GM12878 (cell line): ENCODE measurements at regions not wholly inside any gene's neighbourhood (a gene's known extent, or its start where the extent isn't known, plus 50 kb on each side); places are given as distances from the start of the nearest gene placed in this dataset.

Experiments
- ATAC-seq: fragments of 200-7000 bp; cut with Tn5 transposase; 3 replicates; pipeline ENCODE4 v1.9.1; 2020; ENCODE audit warnings: mild to moderate bottlenecking, moderate library complexity
- BruUV-seq: library from RNA; stranded (reverse); fragments of 400-500 nt; replicated peaks from 2 replicates; lab custom pipeline; 2021; lab: Mats Ljungman, UMichigan
- CTCF ChIA-PET: fragments of 300-600 bp; sonication (Branson Sonifier 250); formaldehyde crosslinking; extraction: SDS; loops from one replicate; lab custom pipeline; 2021; ENCODE audit warnings: inconsistent platforms; lab: Yijun Ruan, JAX
- POLR2A ChIA-PET: fragments of 350-600 bp; formaldehyde crosslinking; extraction: SDS; loops from one replicate; lab custom pipeline; 2021; ENCODE audit warnings: inconsistent platforms; lab: Charles Lee
- RAD21 ChIA-PET: fragments of 300-600 bp; sonication (Branson Sonifier 250); formaldehyde crosslinking; loops from one replicate; lab custom pipeline; 2023; ENCODE audit warnings: antibody characterized with exemption; ENCODE audit not compliant: unreplicated experiment; lab: Charles Lee
- SMC1A ChIA-PET: fragments of 300-600 bp; sonication (Branson Sonifier 250); formaldehyde crosslinking; loops from one replicate; lab custom pipeline; 2023; ENCODE audit not compliant: unreplicated experiment, uncharacterized antibody; lab: Charles Lee
- DNase-seq: peaks from one replicate; pipeline ENCODE4 v3.0.0-alpha.2; 2011; ENCODE audit warnings: low read depth, low spot score
- FAIRE-seq: peaks from 3 replicates; lab custom pipeline; 2011; peaks lifted over from hg19 to GRCh38; lab: Jason Lieb, UNC
- H2AFZ ChIP-seq: 2 replicates; pipeline ENCODE4 v1.6.0; 2011; ENCODE audit warnings: low read depth, low read length, control low read depth; ENCODE audit not compliant: control insufficient read depth
- H3K27ac ChIP-seq: 2 replicates; pipeline ENCODE4 v1.5.1; 2011; ENCODE audit warnings: control low read depth; ENCODE audit not compliant: control insufficient read depth, insufficient read depth
- H3K27me3 ChIP-seq, 2 experiments: replicated peaks in 1 of 2; 2 replicates each; pipeline versions ENCODE4 v1.6.0 to v1.6.1; 2011; ENCODE audit warnings: low read length in 1 of 2; ENCODE audit not compliant: control insufficient read depth in 2 of 2, insufficient read depth in 2 of 2
- H3K36me3 ChIP-seq, 2 experiments: 2 replicates each; pipeline ENCODE4 v1.5.1; 2011; ENCODE audit warnings: low read length in 1 of 2; ENCODE audit not compliant: control insufficient read depth in 2 of 2, insufficient read depth in 2 of 2
- H3K4me1 ChIP-seq: 2 replicates; pipeline ENCODE4 v1.6.1; 2011; ENCODE audit warnings: mild to moderate bottlenecking, low read length, moderate library complexity, mixed read lengths; ENCODE audit not compliant: control insufficient read depth, insufficient read depth
- H3K4me2 ChIP-seq: 2 replicates; pipeline ENCODE4 v1.6.0; 2011; ENCODE audit warnings: control low read depth; ENCODE audit not compliant: control insufficient read depth, insufficient read depth
- H3K4me3 ChIP-seq: fragments of 200-600 bp; sonication (generic); 2 replicates; pipeline ENCODE4 v1.5.1; 2016
- H3K79me2 ChIP-seq: 2 replicates; pipeline ENCODE4 v1.6.0; 2011; ENCODE audit warnings: low read length; ENCODE audit not compliant: control insufficient read depth, insufficient read depth
- H3K9ac ChIP-seq: 2 replicates; pipeline ENCODE4 v1.8.0; 2011; ENCODE audit warnings: low read length, control low read depth, mixed read lengths; ENCODE audit not compliant: control insufficient read depth, insufficient read depth
- H3K9me3 ChIP-seq: replicated peaks from 3 replicates; pipeline ENCODE4 v1.5.1; 2011; ENCODE audit warnings: mild to moderate bottlenecking, low read length; ENCODE audit not compliant: control insufficient read depth, insufficient read depth
- H4K20me1 ChIP-seq: 2 replicates; pipeline ENCODE4 v1.6.0; 2011; ENCODE audit not compliant: control insufficient read depth, insufficient read depth
- BCL11A ChIP-seq: IDR thresholded peaks from 2 replicates; pipeline ENCODE4 v1.6.1; 2011; ENCODE audit warnings: low read depth, low read length
- CUX1 ChIP-seq: IDR thresholded peaks from 2 replicates; pipeline ENCODE4 v1.6.1; 2012; ENCODE audit warnings: improper control_type of control experiment, low read depth, low read length; ENCODE audit not compliant: insufficient replicate concordance
- E4F1 ChIP-seq: fragments of 450-650 bp; IDR thresholded peaks from 2 replicates; pipeline ENCODE4 v1.6.1; 2018; ENCODE audit warnings: borderline replicate concordance, mild to moderate bottlenecking; ENCODE audit not compliant: partially characterized antibody
- EGR1 ChIP-seq, 2 experiments: IDR thresholded peaks; 1 replicate in 1 of 2; 2 replicates in 1 of 2; pipeline ENCODE4 v1.6.1; 2011 to 2012; ENCODE audit warnings: low read depth in 2 of 2, low read length in 2 of 2, borderline replicate concordance in 1 of 2, mild to moderate bottlenecking in 1 of 2, moderate library complexity in 1 of 2
- EZH2 ChIP-seq: IDR thresholded peaks from 2 replicates; pipeline ENCODE4 v1.6.1; 2012; ENCODE audit warnings: low read depth, mild to moderate bottlenecking, control low read depth, inconsistent platforms, low read length, borderline replicate concordance; ENCODE audit not compliant: control insufficient read depth
- FOXK2 ChIP-seq: fragments of 450-650 bp; IDR thresholded peaks from 2 replicates; pipeline ENCODE4 v1.6.1; 2017; ENCODE audit warnings: mild to moderate bottlenecking, moderate library complexity
- HDGF ChIP-seq: fragments of 450-650 bp; IDR thresholded peaks from 2 replicates; pipeline ENCODE4 v1.6.1; 2016; ENCODE audit warnings: antibody characterized with exemption
- IKZF1 ChIP-seq: fragments of 450-650 bp; conservative IDR thresholded peaks from 2 replicates; pipeline ENCODE4 v1.6.1; 2017; ENCODE audit warnings: antibody characterized with exemption, mild to moderate bottlenecking
- NFIC ChIP-seq: IDR thresholded peaks from 2 replicates; pipeline ENCODE4 v1.6.1; 2012; ENCODE audit warnings: low read depth, mild to moderate bottlenecking, inconsistent platforms, low read length, moderate library complexity
- SMAD1 ChIP-seq: fragments of 450-650 bp; IDR thresholded peaks from 2 replicates; pipeline ENCODE4 v1.6.1; 2018; ENCODE audit warnings: mild to moderate bottlenecking, low read depth; ENCODE audit not compliant: partially characterized antibody
- SPI1 ChIP-seq: IDR thresholded peaks from 2 replicates; pipeline ENCODE4 v1.6.1; 2011; ENCODE audit warnings: low read depth, mild to moderate bottlenecking, low read length, moderate library complexity, borderline replicate concordance; ENCODE audit not compliant: insufficient read depth
- ZNF217 ChIP-seq: fragments of 450-650 bp; IDR thresholded peaks from 2 replicates; pipeline ENCODE4 v1.6.1; 2017; ENCODE audit warnings: antibody characterized with exemption, mild to moderate bottlenecking
- ZSCAN29 ChIP-seq: fragments of 450-650 bp; IDR thresholded peaks from 2 replicates; pipeline ENCODE4 v1.6.1; 2017; ENCODE audit warnings: mild to moderate bottlenecking, moderate library complexity
- WGBS: methylation state at CpG from one replicate; pipeline ENCODE4 v1.1.6; 2016; ENCODE audit warnings: low lambda C conversion rate; ENCODE audit not compliant: insufficient replicate concordance, insufficient coverage; ENCODE audit errors: missing lambda C conversion rate; 5-methylcytosine and 5-hydroxymethylcytosine counted together
- in situ Hi-C: fragments of 300-500 bp; cut with MboI; formaldehyde crosslinking; loops from 9 replicates; pipeline ENCODE4 v1.14.3; 2018; ENCODE audit warnings: mixed read lengths
- intact Hi-C: fragments of 100-400 bp; cut with micrococcal nuclease; formaldehyde crosslinking; loops from one replicate; pipeline ENCODE4 v1.14.2; 2022; ENCODE audit not compliant: unreplicated experiment
- TF ChIP-seq, protein P1 (sequence below): fragments of 450-650 bp; conservative IDR thresholded peaks from 2 replicates; pipeline ENCODE4 v1.6.1; 2017; ENCODE audit warnings: mild to moderate bottlenecking, moderate library complexity

GRCh38 chr7:63037242-63037641 lies 961.4 kb upstream of the ZNF722 start (continued):
- TF ChIP-seq CUX1, result no peak
- TF ChIP-seq HDGF, result no peak

GRCh38 chr7:63038987-63039386 lies 959.7 kb upstream of the ZNF722 start:
- DNase-seq, result no peak
- no peak for ATAC-seq
- H3K9me3 ChIP-seq, result no peaks in the 10 kb centered on the region; the same call in 2 of the 3 replicates
- no peaks in the 10 kb centered on the region for H3K27me3 ChIP-seq
- intact Hi-C loops, result no loop called here
- H3K36me3 ChIP-seq, result no peaks in the 10 kb centered on the region
- ChIA-PET SMC1A (no interaction called here), CTCF (no interaction called here), RAD21 (no interaction called here)
- H2AFZ ChIP-seq, result no peak overlapping the region
- H3K4me3 ChIP-seq, result no peak overlapping the region
- no peak overlapping the region for H3K4me2 ChIP-seq
- no peak overlapping the region for H3K27ac ChIP-seq
- 82% methylated on average over 4 of the region's 4 CpGs for WGBS
- no peaks in the 10 kb centered on the region for H3K4me1 ChIP-seq
- no peak overlapping the region for H3K9ac ChIP-seq
- H3K79me2 ChIP-seq, result no peaks in the 10 kb centered on the region
- no peak for FAIRE-seq
- no TSS peak for BruUV-seq
- TF ChIP-seq BCL11A, result no peak
- TF ChIP-seq SPI1, result no peak
- TF ChIP-seq EZH2, result no peak
- TF ChIP-seq EGR1 (IDR thresholded peaks at IDR 0.05; ENCODE audit: borderline replicate concordance in 1 of 2, low read depth in 2 of 2, low read length in 2 of 2), result no peak
- TF ChIP-seq FOXK2, result no peak
- no peak for TF ChIP-seq SMAD1
- TF ChIP-seq, protein P1, sequence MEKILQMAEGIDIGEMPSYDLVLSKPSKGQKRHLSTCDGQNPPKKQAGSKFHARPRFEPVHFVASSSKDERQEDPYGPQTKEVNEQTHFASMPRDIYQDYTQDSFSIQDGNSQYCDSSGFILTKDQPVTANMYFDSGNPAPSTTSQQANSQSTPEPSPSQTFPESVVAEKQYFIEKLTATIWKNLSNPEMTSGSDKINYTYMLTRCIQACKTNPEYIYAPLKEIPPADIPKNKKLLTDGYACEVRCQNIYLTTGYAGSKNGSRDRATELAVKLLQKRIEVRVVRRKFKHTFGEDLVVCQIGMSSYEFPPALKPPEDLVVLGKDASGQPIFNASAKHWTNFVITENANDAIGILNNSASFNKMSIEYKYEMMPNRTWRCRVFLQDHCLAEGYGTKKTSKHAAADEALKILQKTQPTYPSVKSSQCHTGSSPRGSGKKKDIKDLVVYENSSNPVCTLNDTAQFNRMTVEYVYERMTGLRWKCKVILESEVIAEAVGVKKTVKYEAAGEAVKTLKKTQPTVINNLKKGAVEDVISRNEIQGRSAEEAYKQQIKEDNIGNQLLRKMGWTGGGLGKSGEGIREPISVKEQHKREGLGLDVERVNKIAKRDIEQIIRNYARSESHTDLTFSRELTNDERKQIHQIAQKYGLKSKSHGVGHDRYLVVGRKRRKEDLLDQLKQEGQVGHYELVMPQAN, result no peak
- TF ChIP-seq ZNF217, result no peak
- no peak for TF ChIP-seq E4F1
- no peak for TF ChIP-seq NFIC
- no peak for TF ChIP-seq ZSCAN29
- no peak for TF ChIP-seq IKZF1
- TF ChIP-seq, all 136 proteins: peak for 0
- in situ Hi-C loops, result no loop called here
- H4K20me1 ChIP-seq, result no peaks in the 10 kb centered on the region
- POLR2A ChIA-PET, result no interaction called here
